ENCODE measurements at regions not wholly inside any gene's neighbourhood (a gene's known extent, or its start where the extent isn't known, plus 50 kb on each side); places are given as distances from the start of the nearest gene placed in this dataset.

DNA sequence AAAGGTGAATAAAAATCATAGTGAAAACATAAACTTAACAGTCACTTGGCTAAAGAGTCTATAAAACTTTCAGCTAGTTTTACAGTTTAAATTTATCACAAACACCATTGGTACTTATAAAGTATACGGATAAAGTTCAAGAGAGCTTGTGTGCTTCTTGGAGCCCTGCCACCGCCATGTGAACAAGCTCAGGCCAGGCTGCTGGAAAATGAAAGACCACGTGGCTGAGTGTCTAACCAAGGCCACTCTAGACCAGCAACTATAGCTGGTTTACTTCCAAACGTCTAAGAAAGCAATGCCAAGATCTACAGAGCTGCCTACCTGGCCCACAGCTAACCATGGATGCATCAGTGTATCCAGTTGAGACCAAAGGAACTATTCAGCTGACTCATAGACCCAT, 66.3 kb upstream of the API5 start:
- no peak for TF ChIP-seq POLR2A (IDR thresholded peaks at IDR 0.05)
- TF ChIP-seq, protein P1, sequence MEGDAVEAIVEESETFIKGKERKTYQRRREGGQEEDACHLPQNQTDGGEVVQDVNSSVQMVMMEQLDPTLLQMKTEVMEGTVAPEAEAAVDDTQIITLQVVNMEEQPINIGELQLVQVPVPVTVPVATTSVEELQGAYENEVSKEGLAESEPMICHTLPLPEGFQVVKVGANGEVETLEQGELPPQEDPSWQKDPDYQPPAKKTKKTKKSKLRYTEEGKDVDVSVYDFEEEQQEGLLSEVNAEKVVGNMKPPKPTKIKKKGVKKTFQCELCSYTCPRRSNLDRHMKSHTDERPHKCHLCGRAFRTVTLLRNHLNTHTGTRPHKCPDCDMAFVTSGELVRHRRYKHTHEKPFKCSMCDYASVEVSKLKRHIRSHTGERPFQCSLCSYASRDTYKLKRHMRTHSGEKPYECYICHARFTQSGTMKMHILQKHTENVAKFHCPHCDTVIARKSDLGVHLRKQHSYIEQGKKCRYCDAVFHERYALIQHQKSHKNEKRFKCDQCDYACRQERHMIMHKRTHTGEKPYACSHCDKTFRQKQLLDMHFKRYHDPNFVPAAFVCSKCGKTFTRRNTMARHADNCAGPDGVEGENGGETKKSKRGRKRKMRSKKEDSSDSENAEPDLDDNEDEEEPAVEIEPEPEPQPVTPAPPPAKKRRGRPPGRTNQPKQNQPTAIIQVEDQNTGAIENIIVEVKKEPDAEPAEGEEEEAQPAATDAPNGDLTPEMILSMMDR (IDR thresholded peaks at IDR 0.05), result no peak
- TF ChIP-seq POLR2AphosphoS5 (IDR thresholded peaks at IDR 0.05), result no peak
- no peak for TF ChIP-seq EP300 (IDR thresholded peaks at IDR 0.05)

Measured in suprapubic skin (tissue), 4 donors.